SK-N-SH treated with all-trans-retinoic acid at 6 μM for 48 hours (cell line): ENCODE measurements at regions not wholly inside any gene's neighbourhood (a gene's known extent, or its start where the extent isn't known, plus 50 kb on each side); places are given as distances from the start of the nearest gene placed in this dataset.

ENCODE experiments used
- ATAC-seq: fragments of 200-7000 bp; cut with Tn5 transposase; 3 replicates; pipeline ENCODE4 v1.9.1; 2020; ENCODE audit warnings: mild to moderate bottlenecking, moderate library complexity
- ARNTL ChIP-seq: fragments of 450-650 bp; formaldehyde crosslinking; IDR thresholded peaks from 2 replicates; pipeline ENCODE4 v1.5.0; 2020; ENCODE audit warnings: low read depth, mild to moderate bottlenecking, moderate library complexity, borderline replicate concordance
- BACH2 ChIP-seq: fragments of 250-450 bp; sonication (Bioruptor Pico); IDR thresholded peaks from 2 replicates; pipeline ENCODE4 v1.9.0; 2021; ENCODE audit warnings: mild to moderate bottlenecking, borderline replicate concordance
- CSDC2 ChIP-seq: fragments of 250-450 bp; sonication (Bioruptor Pico); IDR thresholded peaks from 2 replicates; pipeline ENCODE4 v1.5.0; 2020; ENCODE audit warnings: mild to moderate bottlenecking, moderate library complexity
- ESRRG ChIP-seq: fragments of 250-450 bp; sonication (Bioruptor Pico); IDR thresholded peaks from 2 replicates; pipeline ENCODE4 v1.6.1; 2021; ENCODE audit warnings: mild to moderate bottlenecking
- GLIS3 ChIP-seq: fragments of 250-450 bp; sonication (Bioruptor Pico); IDR thresholded peaks from 2 replicates; pipeline ENCODE4 v1.5.0; 2020; ENCODE audit warnings: mild to moderate bottlenecking, moderate library complexity
- ISL1 ChIP-seq: fragments of 250-450 bp; sonication (Bioruptor Pico); IDR thresholded peaks from 2 replicates; pipeline ENCODE4 v2.1.2; 2022; ENCODE audit warnings: mild to moderate bottlenecking, moderate library complexity
- OSR1 ChIP-seq: fragments of 250-450 bp; sonication (Bioruptor Pico); IDR thresholded peaks from 2 replicates; pipeline ENCODE4 v1.8.0; 2022; ENCODE audit warnings: moderate library complexity, mild to moderate bottlenecking, inconsistent platforms
- POU6F1 ChIP-seq: fragments of 250-450 bp; sonication (Bioruptor Pico); IDR thresholded peaks from 2 replicates; pipeline ENCODE4 v1.8.0; 2021; ENCODE audit warnings: low read depth, mild to moderate bottlenecking, moderate library complexity, borderline replicate concordance
- PPARA ChIP-seq: fragments of 250-450 bp; sonication (Bioruptor Pico); IDR thresholded peaks from 2 replicates; pipeline ENCODE4 v1.5.0; 2020; ENCODE audit warnings: mild to moderate bottlenecking, borderline replicate concordance
- RARB ChIP-seq: fragments of 250-450 bp; sonication (Bioruptor Pico); IDR thresholded peaks from 2 replicates; pipeline ENCODE4 v1.8.0; 2021; ENCODE audit warnings: mild to moderate bottlenecking, moderate library complexity
- SNAI2 ChIP-seq: fragments of 250-450 bp; sonication (Bioruptor Pico); IDR thresholded peaks from 2 replicates; pipeline ENCODE4 v1.5.0; 2020; ENCODE audit warnings: mild to moderate bottlenecking, moderate library complexity
- TCF4 ChIP-seq: fragments of 250-450 bp; sonication (Bioruptor Pico); IDR thresholded peaks from 2 replicates; pipeline ENCODE4 v1.8.0; 2021; ENCODE audit warnings: mild to moderate bottlenecking, moderate library complexity, borderline replicate concordance
- TOX ChIP-seq: fragments of 250-450 bp; sonication (Bioruptor Pico); IDR thresholded peaks from 2 replicates; pipeline ENCODE4 v1.8.0; 2021; ENCODE audit warnings: mild to moderate bottlenecking, moderate library complexity, borderline replicate concordance
- ZC3H10 ChIP-seq: fragments of 250-450 bp; sonication (Bioruptor Pico); IDR thresholded peaks from 2 replicates; pipeline ENCODE4 v1.5.1; 2021; ENCODE audit warnings: mild to moderate bottlenecking, moderate library complexity
- ZFP3 ChIP-seq: fragments of 250-450 bp; sonication (Bioruptor Pico); IDR thresholded peaks from 2 replicates; pipeline ENCODE4 v1.5.0; 2020; ENCODE audit warnings: mild to moderate bottlenecking, moderate library complexity
- ZFP30 ChIP-seq: fragments of 450-650 bp; formaldehyde crosslinking; IDR thresholded peaks from 2 replicates; pipeline ENCODE4 v1.5.0; 2022; ENCODE audit warnings: mild to moderate bottlenecking, moderate library complexity
- ZNF565 ChIP-seq: fragments of 450-650 bp; formaldehyde crosslinking; conservative IDR thresholded peaks from 2 replicates; pipeline ENCODE4 v1.5.0; 2020; ENCODE audit warnings: low read depth, mild to moderate bottlenecking, moderate library complexity
- ZNF70 ChIP-seq: fragments of 450-650 bp; formaldehyde crosslinking; IDR thresholded peaks from 2 replicates; pipeline ENCODE4 v1.5.0; 2020; ENCODE audit warnings: mild to moderate bottlenecking, moderate library complexity
- ZNF8 ChIP-seq: fragments of 450-650 bp; formaldehyde crosslinking; IDR thresholded peaks from 2 replicates; pipeline ENCODE4 v1.5.0; 2020; ENCODE audit warnings: mild to moderate bottlenecking, moderate library complexity
- TF ChIP-seq, protein P1 (sequence below): fragments of 250-450 bp; sonication (Bioruptor Pico); IDR thresholded peaks from 2 replicates; pipeline ENCODE4 v1.5.1; 2021; ENCODE audit warnings: mild to moderate bottlenecking, moderate library complexity
- TF ChIP-seq, protein P2 (sequence below): fragments of 250-450 bp; sonication (Bioruptor Pico); IDR thresholded peaks from 2 replicates; pipeline ENCODE4 v1.5.0; 2020; ENCODE audit warnings: mild to moderate bottlenecking, moderate library complexity
- TF ChIP-seq, protein P3 (sequence below): fragments of 250-450 bp; sonication (Bioruptor Pico); IDR thresholded peaks from 2 replicates; pipeline ENCODE4 v1.5.1; 2020; ENCODE audit warnings: low read depth, mild to moderate bottlenecking, moderate library complexity

DNA sequence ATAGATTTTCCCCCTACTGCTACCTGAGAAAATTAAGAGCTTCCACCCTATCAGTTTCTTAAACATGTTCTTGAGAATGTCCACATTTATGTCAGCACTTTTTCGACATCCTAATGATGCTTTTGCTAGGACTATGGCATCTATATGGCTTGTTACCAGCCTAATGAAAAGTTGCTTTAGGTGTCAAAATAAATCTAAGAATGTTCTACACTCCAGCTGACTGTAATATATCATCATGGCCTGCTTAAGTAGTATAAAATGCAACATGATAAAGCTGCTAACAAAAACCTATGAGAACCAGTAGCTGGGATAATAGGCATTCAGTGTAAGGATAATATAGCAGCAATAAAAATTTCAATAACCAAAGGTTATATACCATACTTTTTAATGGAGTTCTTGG, 1983.5 kb upstream of the CELF4 start:
- no peak for ATAC-seq
- TF ChIP-seq ZFP30 (CRISPR knock-in tag), result no peak
- TF ChIP-seq OSR1 (CRISPR knock-in tag), result no peak
- no peak for TF ChIP-seq GLIS3 (CRISPR knock-in tag)
- no peak for TF ChIP-seq ZFP3 (CRISPR knock-in tag)
- TF ChIP-seq, protein P1, sequence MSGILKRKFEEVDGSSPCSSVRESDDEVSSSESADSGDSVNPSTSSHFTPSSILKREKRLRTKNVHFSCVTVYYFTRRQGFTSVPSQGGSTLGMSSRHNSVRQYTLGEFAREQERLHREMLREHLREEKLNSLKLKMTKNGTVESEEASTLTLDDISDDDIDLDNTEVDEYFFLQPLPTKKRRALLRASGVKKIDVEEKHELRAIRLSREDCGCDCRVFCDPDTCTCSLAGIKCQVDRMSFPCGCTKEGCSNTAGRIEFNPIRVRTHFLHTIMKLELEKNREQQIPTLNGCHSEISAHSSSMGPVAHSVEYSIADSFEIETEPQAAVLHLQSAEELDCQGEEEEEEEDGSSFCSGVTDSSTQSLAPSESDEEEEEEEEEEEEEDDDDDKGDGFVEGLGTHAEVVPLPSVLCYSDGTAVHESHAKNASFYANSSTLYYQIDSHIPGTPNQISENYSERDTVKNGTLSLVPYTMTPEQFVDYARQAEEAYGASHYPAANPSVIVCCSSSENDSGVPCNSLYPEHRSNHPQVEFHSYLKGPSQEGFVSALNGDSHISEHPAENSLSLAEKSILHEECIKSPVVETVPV (CRISPR knock-in tag), result no peak
- no peak for TF ChIP-seq ISL1 (CRISPR knock-in tag)
- TF ChIP-seq BACH2 (CRISPR knock-in tag), result no peak
- no peak for TF ChIP-seq ZNF70 (CRISPR knock-in tag)
- TF ChIP-seq PPARA, result no peak
- no peak for TF ChIP-seq TCF4 (CRISPR knock-in tag)
- TF ChIP-seq, protein P2, sequence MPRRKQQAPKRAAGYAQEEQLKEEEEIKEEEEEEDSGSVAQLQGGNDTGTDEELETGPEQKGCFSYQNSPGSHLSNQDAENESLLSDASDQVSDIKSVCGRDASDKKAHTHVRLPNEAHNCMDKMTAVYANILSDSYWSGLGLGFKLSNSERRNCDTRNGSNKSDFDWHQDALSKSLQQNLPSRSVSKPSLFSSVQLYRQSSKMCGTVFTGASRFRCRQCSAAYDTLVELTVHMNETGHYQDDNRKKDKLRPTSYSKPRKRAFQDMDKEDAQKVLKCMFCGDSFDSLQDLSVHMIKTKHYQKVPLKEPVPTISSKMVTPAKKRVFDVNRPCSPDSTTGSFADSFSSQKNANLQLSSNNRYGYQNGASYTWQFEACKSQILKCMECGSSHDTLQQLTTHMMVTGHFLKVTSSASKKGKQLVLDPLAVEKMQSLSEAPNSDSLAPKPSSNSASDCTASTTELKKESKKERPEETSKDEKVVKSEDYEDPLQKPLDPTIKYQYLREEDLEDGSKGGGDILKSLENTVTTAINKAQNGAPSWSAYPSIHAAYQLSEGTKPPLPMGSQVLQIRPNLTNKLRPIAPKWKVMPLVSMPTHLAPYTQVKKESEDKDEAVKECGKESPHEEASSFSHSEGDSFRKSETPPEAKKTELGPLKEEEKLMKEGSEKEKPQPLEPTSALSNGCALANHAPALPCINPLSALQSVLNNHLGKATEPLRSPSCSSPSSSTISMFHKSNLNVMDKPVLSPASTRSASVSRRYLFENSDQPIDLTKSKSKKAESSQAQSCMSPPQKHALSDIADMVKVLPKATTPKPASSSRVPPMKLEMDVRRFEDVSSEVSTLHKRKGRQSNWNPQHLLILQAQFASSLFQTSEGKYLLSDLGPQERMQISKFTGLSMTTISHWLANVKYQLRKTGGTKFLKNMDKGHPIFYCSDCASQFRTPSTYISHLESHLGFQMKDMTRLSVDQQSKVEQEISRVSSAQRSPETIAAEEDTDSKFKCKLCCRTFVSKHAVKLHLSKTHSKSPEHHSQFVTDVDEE (CRISPR knock-in tag), result no peak
- TF ChIP-seq ZC3H10 (CRISPR knock-in tag), result no peak
- TF ChIP-seq ZNF8 (CRISPR knock-in tag), result no peak
- TF ChIP-seq ZNF565 (CRISPR knock-in tag), result no peak
- no peak for TF ChIP-seq POU6F1 (CRISPR knock-in tag)
- no peak for TF ChIP-seq RARB (CRISPR knock-in tag)
- no peak for TF ChIP-seq SNAI2
- TF ChIP-seq, protein P3, sequence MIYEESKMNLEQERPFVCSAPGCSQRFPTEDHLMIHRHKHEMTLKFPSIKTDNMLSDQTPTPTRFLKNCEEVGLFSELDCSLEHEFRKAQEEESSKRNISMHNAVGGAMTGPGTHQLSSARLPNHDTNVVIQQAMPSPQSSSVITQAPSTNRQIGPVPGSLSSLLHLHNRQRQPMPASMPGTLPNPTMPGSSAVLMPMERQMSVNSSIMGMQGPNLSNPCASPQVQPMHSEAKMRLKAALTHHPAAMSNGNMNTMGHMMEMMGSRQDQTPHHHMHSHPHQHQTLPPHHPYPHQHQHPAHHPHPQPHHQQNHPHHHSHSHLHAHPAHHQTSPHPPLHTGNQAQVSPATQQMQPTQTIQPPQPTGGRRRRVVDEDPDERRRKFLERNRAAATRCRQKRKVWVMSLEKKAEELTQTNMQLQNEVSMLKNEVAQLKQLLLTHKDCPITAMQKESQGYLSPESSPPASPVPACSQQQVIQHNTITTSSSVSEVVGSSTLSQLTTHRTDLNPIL (CRISPR knock-in tag), result no peak
- no peak for TF ChIP-seq CSDC2 (CRISPR knock-in tag)
- no peak for TF ChIP-seq TOX (CRISPR knock-in tag)

GRCh38 chr18:39531659-39532058, 1966.1 kb upstream of the CELF4 start:
- ATAC-seq, result no peak
- TF ChIP-seq SNAI2 (no peak), ARNTL (CRISPR knock-in tag) (no peak), POU6F1 (CRISPR knock-in tag) (no peak), GLIS3 (CRISPR knock-in tag) (no peak), ESRRG (CRISPR knock-in tag) (no peak), TCF4 (CRISPR knock-in tag) (no peak), ZNF8 (CRISPR knock-in tag) (no peak), ZNF565 (CRISPR knock-in tag) (no peak), BACH2 (CRISPR knock-in tag) (no peak), ZFP30 (CRISPR knock-in tag) (no peak), RARB (CRISPR knock-in tag) (no peak), PPARA (no peak)
- TF ChIP-seq, protein P2 (CRISPR knock-in tag), result no peak
- TF ChIP-seq, all 23 proteins: peak for 0
